GM18861 (cell line): ENCODE measurements at regions not wholly inside any gene's neighbourhood (a gene's known extent, or its start where the extent isn't known, plus 50 kb on each side); places are given as distances from the start of the nearest gene placed in this dataset.
"Not testable (repeated sequence)": the region's sequence is repeated elsewhere in the genome, so short reads cannot be mapped to it uniquely, and the experiment has no call there.

Experiments
- ATAC-seq: cut with Tn5 transposase; IDR thresholded peaks from one replicate; pipeline ENCODE4 v1.9.1; 2021; ENCODE audit not compliant: unreplicated experiment

DNA sequence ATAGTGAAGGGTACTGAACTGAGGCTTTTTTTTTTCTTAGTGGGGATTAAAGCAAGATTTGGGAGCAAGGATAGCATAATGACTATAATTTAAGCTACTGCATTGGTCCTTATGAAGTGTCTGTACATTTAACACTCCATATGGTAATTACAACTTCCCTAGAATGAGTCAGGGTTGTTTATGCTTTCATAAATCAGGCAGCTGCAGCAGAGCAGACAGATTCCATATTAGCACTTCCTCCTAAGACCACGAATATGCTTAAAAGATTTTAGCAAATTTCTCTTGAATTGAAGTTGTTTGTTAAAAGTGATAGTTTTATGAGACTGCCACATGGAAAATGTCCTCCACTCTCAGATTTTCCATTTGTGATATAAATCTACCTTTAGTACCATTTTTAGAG, 401.1 kb upstream of the SPRY2 start:
- no peak for ATAC-seq

DNA sequence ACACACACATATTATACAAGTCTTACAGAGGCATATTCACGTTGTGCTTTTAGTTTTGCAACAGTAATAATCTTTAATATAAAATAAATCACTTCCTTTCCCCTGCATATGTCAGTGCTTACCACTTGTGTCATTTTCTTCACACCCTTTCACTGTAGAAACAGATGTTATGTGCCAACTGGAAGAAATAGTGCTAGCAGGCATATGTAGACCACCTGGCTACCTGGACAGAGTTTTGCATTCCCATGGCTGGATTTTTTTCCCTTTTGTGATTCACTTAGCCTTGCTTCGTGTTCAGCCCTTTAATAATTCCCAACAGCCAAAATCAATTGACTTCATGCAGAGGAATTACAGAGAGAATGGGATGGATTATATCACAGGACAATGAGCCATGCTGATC, 399.1 kb upstream of the SPRY2 start:
- ATAC-seq: no peak

DNA sequence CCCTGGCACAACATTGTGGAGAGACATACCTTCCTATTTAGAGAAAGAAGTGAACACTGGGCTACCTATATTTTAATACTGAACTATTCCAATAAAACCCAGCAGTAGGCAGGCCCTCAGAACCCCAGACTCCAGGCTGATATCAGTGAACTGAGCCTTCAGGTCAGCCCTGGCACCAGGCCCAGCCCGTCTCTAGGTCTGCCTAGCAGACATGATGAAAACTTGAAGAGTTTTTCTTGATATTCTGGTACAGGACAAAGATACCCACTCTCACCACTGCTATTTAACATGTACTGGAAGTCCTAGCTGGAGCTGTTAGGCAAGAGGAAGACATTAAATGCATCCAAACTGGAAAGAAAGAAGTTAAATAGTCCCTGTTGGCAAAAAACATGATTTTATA, 396.6 kb upstream of the SPRY2 start:
- ATAC-seq: no peak

DNA sequence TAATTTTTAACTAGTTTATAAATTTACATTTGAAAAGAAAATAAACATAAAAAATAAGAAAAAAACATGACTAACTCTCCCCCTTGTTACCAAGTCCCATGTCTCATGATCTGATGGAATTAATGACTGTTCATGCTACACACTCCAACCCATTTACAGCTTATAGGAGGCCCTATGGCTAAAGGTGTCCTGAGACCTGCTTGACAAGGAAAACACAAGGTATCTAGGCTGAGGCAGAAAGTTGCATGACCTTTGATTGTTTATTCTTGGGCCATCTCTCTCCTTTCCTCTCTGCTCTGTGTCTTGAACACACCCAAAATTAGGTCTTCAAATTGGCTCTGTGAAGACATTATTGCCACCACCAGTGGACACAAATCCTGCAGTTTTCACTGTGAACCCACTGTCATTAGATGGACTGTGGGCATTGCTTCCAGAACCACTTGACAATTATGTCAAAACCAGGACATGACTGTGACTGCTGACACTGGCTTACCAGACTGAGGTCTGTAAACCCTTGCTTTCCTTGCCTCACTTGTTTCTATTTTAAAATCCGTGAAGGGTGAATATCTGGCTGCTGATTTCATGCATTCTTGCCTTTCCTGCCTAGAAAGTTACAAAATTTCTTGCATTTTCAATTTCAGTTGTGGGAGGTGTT, 386.5 kb upstream of the SPRY2 start:
- ATAC-seq: no peak

DNA sequence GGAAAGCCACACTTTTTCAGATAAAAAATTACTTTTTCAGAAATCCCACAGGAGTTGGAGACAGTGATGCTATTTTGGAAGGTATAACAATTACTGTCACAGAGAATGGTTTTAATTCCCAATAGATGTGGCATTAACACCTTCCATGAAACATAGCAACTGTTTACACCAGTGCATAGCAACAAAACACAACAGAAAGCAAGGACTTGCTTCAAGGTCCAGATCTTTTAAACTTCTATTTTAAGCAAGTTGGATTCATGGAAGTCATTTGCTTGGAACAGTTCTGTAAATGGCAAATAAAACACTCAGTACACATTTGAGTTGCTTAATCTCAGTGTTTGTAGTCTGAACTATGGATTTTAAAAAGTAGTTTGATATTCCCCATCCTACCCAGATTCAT, 385.9 kb upstream of the SPRY2 start:
- no peak for ATAC-seq

DNA sequence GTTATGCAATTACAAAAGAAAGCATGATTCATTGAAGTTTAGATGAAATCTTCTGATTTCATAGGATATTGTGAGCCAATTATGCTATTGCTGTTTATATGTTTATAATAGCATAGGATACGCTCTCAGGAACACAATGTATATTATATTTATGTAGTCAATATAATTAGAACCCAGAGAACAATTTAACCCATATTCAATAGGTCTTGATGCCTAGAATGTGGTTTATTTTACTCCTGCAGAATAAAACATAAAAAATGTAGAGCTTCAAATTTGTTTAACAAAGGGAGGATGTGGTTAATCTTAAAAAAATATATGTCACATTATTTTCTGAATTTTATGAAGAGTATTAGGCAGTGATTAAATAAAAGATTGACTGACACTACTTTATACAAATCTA, 380.8 kb upstream of the SPRY2 start:
- no peak for ATAC-seq

DNA sequence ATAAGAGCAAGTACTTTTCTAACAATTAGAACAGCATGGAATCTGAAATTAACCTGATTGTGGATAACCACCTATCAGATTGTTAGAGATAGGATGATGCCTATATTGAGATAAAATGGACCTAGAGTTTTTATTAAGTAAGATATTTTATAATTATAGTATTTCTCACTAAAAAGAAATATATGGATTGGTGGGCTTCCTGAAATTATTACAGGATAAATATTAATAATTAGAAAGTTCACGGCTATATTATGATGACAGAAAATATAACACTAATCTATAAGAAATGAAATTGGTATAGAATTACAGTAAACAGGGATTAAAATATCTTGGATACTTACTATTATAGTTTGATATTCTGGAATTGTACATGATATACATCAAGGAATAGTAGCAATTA, 378.0 kb upstream of the SPRY2 start:
- no peak for ATAC-seq

DNA sequence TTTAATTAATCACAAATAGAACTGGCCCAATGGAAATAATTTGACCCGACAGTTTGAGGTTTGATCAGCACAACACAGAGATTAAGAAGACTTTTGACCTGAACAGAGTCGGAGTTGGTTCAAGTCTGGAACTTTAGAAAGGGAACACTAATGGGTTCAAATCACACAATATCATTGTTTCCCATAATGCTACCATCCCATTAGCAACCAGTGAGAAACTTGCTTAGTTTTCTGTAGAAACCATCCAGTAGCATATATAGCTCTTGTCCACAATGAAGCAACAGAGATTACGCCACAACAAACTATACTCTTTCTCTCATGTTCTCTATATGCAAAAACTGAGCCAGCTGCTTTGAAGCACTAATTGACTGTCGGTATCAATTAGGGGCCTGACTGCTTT, 376.9 kb upstream of the SPRY2 start:
- no peak for ATAC-seq

DNA sequence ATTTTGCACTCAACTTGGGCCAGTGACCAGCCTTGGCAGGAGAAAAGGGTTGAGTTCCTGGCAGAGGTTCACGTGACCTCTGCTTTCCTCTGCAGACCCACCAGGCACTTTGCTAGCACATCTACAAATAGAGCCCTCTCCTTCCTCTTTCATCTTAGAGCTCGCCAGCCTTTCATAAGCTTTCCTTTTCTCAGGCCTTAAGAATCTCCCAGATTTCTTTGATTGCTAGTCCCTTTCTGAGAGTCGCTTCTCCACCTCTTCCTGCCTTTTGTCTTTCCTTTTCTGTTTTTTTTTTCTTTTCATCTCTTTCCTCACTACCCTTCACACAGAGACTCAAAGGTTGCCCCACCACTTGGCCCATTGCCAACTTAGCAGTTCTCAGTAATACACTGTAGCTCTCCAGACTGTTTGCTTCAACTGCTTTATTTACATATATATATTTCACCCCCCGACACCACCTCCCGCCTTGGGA, 375.7 kb upstream of the SPRY2 start:
- no peak for ATAC-seq

DNA sequence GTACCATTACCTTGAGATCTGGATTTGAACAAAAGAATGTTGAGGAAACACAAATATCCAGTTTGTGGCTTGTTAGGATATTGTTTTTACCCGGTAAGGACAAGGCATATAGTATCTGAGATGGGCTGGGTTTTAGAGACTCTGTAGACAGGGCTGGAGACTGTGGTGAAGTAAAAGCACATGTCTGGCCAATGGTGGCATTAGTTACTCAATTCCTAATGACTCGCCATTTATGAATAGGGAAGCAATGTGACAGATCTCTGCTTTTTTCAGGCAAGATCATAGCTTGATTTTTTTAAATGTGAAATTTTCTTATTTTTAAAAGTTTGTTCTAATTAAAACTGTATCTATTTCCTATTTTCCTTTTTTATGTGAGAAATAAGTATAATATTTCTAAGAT, 371.1 kb upstream of the SPRY2 start:
- no peak for ATAC-seq

DNA sequence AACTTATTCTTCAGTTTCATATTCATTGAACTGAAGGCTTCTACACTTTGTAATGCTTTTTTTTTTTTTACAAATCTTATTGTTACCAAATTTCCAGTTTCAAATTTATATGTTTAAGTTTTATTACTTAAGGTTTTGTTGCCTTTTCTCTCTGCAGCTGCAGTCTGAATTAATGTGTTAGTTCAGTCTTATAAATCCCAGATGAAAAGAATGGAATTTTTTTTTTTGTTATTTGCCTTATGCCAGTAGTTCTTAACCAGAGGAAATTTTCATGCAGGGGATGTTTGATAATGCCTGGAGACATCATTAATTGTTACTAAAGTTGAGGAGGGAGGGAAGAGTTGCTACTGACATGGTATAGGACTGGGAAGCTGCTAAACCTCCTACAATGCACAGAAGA, 367.9 kb upstream of the SPRY2 start:
- no peak for ATAC-seq

DNA sequence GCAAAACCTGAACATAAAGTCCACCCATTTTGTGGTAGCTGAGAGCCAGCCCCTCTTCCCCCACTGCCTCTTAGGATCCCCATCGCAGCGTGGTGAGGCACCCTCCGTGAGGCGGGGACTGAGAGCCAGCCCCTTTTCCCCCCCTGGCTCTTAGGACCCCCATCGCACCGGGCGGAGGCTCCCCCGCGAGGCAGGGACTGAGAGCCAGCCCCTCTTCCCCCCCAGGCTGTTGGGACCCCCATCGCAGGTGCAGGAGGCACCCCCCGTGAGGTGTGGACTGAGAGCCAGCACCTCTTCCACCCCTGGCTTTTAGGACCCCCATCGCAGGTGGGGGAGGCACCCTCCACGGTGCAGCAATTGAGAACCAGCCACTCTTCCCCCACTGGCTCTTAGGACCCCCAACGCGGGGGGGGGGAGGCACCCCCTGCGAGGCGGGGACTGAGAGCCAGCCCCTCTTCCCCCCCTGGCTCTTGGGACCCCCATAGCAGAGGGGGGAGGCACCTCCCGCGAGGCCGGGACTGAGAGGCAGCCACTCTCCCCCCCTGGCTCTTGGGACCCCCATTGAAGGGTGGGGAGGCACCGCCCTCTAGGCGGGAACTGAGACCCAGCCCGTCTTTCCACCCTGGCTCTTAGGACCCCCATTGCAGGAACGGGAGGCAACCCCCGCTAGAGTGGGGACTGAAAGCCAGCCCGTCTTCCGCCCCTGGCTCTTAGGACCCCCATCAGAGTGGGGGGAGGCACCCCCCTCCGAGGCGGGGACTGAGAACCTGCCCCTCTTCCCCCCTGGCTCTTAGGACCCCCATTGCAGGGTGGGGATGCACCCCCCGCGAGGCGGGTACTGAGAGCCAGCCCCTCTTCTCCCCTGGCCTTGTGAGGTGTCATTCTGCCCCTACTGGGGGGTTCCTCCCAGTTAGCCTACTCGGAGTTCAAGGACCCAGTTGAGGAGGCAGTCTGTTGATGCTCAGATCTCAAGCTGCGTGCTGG, 366.4 kb upstream of the SPRY2 start:
- ATAC-seq: no peak

DNA sequence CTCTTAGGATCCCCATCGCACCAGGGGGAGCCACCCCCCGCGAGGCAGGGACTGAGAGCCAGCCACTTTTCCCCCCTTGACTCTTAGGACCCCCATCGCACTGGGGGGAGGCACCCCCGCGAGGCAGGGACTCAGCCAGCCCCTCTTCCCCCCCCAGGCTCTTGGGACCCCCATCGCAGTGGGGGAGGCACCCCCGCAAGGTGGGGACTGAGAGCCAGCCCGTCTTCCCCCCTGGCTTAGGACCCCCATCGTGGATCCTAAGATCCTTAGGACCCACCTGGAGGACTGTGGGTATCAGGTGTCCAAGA, 365.2 kb upstream of the SPRY2 start:
- no peak for ATAC-seq

DNA sequence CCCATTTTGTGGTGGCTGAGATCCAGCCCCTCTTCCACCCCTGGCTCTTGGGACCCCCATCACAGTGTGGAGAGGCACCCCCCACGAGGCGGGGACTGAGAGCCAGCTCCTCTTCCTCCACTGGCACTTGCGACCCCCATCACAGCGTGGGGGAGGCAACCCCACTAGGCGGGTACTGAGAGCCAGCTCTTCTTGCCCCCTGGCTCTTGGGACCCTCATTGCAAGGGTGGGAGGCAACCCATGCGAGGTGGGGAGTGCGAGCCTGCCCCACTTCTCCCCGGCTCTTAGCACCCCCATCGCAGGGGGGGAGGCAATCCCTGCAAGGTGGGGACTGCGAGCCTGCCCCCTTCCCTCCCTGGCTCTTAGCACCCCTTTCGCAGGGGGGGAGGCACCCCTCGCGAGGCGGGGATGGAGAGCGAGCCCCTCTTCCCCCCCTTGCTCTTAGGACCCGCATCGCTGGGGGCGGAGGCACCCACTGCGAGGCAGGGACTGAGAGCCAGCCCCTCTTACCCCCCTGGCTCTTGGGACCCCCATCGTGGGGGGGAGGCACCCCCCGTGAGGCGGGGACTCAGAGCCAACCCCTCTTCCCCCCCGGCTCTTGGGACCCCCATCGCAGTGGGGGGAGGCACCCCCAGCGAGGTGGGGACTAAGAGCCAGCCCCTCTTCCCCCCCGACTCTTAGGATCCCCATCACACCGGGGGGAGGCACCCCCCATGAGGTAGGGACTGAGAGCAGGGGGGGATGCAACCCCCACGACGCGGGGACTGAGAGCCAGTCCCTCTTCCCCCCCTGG, 364.6 kb upstream of the SPRY2 start:
- no peak for ATAC-seq

DNA sequence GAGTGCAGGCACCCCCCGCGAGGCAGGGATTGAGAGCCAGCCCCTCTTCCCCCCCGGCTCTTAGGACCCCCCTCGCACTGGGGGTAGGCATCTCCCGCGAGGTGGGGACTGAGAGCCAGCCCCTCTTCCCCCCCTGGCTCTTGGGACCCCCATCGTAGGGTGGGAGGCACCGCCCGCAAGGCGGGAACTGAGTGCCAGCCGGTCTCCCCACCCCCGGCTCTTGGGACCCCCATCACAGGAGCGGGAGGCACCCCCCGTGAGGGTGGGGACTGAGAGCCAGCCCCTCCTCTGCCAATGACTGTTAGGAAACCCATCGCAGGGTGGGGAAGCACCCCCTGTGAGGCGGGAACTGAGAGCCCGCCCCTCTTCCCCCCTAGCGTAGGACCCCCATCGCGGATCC, 363.4 kb upstream of the SPRY2 start:
- ATAC-seq: no peak

DNA sequence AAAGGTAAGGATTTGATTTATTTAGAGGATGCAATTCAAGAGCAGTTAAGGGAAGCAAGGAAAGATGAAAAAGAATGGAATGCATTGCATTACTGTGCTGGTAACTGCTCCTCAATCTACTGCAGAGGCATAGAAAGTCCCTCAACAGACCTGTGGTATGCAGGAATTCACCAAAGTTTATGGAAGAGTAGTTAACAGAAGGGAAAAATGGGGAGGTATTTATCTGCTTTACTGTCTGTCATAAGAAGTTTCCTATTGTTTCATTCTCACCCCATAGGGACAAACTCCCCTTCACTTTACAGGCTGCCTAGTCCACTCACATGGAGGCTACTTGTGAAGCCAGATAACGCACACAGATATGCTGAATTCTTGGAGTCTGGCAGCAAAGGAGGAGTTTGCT, 354.9 kb upstream of the SPRY2 start:
- ATAC-seq: no peak

DNA sequence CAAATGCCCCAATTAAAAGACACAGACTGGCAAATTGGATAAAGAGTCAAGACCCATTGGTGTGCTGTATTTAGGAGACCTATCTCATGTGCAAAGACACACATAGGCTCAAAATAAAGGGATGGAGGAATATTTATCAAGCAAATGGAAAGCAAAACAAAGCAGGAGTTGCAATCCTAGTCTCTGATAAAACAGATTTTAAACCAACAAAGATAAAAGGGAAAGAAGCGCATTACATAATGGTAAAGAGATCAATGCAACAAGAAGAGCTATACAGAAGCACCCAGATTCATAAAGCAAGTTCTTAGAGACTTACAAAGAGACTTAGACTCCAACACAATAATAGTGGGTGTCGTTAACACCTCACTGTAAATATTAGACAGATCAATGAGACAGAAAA, 350.9 kb upstream of the SPRY2 start:
- not testable (repeated sequence) for ATAC-seq

DNA sequence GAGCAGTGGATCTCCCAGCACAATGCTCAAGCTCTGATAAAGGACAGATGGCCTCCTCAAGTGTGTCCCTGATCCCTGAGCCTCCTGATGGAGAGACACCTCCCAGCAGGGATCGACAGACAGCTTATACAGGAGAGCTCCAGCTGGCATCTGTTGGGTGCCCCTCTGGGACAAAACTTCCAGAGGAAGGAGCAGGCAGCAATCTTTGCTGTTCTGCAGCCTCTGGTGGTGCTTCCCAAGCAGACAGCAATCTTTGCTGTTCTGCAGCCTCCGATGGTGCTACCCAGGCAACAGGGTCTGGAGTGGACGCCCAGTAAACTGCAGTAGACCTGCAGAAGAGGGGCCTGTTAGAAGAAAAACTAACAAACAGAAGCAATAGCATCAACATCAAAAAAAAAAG, 349.3 kb upstream of the SPRY2 start:
- ATAC-seq: no peak

DNA sequence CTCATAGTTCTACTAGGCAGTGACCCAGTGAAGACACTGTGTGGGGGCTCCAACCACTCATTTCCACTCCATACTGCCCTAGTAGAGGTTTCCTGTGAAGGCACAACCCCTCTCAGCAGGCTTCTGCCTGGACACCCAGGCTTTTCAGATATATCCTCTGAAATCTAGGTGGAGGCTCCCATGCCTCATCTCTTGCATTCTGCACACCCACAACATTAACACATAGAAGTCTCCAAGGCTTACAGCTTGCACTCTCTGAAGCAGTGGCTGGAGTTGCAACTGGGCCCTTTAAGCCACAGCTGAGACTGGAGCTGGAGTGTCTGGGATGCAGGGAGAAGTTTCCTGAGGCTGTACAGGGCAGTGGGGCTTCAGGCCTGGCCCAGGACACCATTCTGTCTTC, 347.7 kb upstream of the SPRY2 start:
- no peak for ATAC-seq

DNA sequence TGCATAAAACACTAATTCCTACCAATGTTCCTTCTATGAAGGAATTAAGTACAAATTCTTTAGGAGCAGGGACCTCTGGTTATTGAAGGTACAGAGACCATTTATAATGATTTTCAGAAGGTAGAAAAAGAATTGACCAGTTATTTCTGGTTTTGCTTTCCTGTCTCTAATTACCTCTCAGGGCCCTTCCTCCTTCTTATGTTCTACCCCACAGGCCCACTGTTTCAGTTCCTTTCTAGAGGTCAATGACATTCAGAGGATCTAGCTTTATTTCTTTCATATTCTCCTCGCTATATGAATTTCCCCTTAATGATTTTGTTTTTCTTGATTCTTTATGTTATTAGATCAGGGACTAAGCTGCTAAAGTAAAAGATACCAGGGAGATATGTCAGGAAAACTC, 345.0 kb upstream of the SPRY2 start:
- ATAC-seq: no peak

DNA sequence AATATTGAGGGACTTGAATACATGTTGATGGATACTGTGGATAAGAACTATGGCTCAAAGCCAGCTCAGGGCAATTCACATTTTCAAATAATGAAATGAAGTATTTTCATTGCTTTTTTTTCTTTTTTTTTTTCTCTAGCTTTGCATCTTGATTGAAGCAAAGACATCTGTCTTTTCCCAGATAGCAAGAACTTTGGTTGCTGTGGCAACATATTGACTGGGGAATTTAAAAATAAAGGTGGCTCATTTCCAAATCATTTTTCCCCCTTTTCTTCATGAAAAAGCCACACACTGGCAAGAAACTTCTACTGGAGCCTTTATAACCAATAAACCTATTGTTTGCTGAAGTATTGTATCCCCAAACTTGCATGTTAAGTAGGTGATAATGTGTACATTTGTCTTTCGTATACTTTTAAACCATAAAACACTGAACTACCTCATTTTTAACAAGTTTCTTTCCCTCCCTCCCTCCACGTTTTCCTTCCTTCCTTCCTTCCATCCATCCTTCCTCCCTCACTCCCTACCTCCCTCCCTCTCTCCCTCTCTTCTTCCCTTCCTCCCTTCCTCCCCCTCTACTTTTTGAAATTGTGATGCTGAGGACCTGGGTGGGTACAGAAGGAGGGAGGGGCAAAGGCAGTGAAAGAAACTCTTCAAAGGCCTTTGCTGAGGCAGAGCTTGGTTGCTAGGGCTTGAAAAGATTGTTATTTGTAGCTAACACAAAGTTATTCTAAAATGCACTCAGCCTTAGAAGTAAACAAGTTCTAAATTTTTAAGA, 343.5 kb upstream of the SPRY2 start:
- no peak for ATAC-seq
